GM12892 (cell line): ENCODE measurements at regions not wholly inside any gene's neighbourhood (a gene's known extent, or its start where the extent isn't known, plus 50 kb on each side); places are given as distances from the start of the nearest gene placed in this dataset.
"Not testable (repeated sequence)": the region's sequence is repeated elsewhere in the genome, so short reads cannot be mapped to it uniquely, and the experiment has no call there.

Source experiments
- DNase-seq: peaks from one replicate; pipeline ENCODE4 v3.0.0; 2011; ENCODE audit not compliant: insufficient read length
- FAIRE-seq: peaks from 2 replicates; lab custom pipeline; 2011; peaks lifted over from hg19 to GRCh38; lab: Jason Lieb, UNC
- POLR2A ChIP-seq: IDR thresholded peaks from 2 replicates; pipeline ENCODE4 v1.6.1; 2011; ENCODE audit warnings: low read depth, low read length, control low read depth
- POLR2AphosphoS5 ChIP-seq: IDR thresholded peaks from 2 replicates; pipeline ENCODE4 v1.6.1; 2011; ENCODE audit warnings: low read depth, low read length, control low read depth
- TAF1 ChIP-seq: IDR thresholded peaks from 2 replicates; pipeline ENCODE4 v1.6.1; 2011; ENCODE audit warnings: low read depth, mild to moderate bottlenecking, control low read depth, low read length, borderline replicate concordance

- DNase-seq: no peak
- no peak for FAIRE-seq
- TF ChIP-seq POLR2AphosphoS5 (no peak), TAF1 (no peak), POLR2A (no peak)
Measured at GRCh38 chr5:63128018-63128417, 549.4 kb downstream of the LRRC70 start.

DNA sequence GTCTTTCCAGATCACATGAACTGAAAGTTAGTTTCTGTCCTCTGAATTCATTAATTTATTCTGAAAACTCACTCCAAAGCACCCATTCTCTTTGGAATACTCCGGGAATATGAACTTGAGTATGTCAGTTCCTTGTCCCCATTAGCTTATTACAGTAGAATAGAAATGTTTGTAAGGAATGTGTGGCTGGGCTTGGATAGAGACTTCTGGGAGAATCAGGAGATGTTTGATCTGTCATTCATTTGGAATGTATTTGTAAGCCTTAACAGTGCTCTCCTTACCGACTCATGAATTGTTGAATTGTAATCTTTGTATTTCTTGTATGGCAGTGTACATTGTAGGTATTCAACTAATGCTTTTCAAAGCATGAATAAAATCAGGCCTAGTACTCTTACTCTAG lies 548.4 kb downstream of the LRRC70 start:
- no peak for DNase-seq
- no peak for TF ChIP-seq POLR2A
- no peak for TF ChIP-seq TAF1
- no peak for TF ChIP-seq POLR2AphosphoS5
- FAIRE-seq: no peak

DNA sequence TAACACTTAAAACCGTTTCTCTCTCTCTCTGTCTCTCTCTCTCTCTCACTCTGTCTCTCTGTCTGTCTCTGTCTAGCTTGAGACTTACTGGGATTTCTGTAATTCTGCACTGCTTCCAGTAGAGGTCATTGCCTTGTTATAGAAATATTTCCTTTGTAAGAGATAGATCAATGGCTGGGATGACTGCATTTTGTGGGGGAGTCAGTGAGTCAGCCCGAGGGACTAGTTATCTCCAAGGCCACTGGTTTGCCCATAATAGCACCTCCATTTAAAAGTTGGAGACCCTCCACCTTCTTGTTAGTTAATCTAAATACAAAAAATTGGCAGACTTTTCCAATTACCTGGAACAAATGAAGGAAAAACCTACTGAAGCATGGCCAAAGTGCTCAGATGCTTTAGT lies 547.2 kb downstream of the LRRC70 start:
- no peak for TF ChIP-seq POLR2A
- no peak for TF ChIP-seq TAF1
- TF ChIP-seq POLR2AphosphoS5: no peak
- FAIRE-seq (peak; percentile 71), DNase-seq (no peak)

DNA sequence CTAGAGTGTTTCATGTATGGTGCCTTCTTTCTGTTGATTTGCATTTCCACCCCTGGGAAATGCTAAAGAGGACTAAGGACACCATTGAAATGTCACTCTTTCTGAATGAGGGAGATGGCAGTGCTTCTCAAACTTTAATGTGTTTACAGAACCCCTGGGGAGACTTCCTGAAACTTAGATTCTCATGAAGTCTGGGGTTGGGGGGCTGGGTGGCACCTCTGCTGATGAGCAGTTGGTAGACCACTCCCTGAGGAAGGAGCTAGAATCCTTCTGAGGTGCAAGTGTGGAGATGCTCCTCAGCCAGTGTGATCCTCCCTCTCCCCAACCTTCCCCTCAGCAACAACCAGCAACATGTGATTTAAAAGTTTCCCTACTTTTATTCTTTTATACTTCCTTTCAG lies 546.8 kb downstream of the LRRC70 start:
- FAIRE-seq (peak; percentile 44), DNase-seq (no peak)
- TF ChIP-seq TAF1: no peak
- no peak for TF ChIP-seq POLR2AphosphoS5
- no peak for TF ChIP-seq POLR2A

DNA sequence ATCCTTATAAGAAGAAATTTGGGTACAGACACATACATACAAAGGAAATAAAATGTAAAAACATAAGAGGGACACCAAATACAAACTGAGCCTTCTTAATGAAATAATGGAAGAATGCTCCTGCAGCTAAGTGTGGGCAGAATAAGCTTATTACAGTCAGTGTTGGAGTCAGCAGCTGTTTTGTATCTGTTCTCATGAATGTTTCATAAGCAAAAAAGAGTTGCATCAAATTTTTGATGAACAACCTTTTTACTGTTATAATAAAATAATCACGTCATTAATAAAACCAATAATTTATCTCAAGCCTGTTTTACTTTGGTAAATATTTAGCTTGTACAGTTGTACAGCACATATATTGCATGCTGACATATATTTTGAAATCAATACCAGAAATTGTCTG lies 545.6 kb downstream of the LRRC70 start:
- no peak for FAIRE-seq
- DNase-seq: no peak
- no peak for TF ChIP-seq TAF1
- TF ChIP-seq POLR2A: no peak
- no peak for TF ChIP-seq POLR2AphosphoS5

GRCh38 chr5:63121471-63121870 lies 542.9 kb downstream of the LRRC70 start:
- DNase-seq (no peak), FAIRE-seq (no peak)
- TF ChIP-seq TAF1: no peak
- TF ChIP-seq POLR2A: no peak
- no peak for TF ChIP-seq POLR2AphosphoS5

- TF ChIP-seq POLR2AphosphoS5: no peak
- no peak for TF ChIP-seq POLR2A
- no peak for TF ChIP-seq TAF1
- FAIRE-seq (no peak), DNase-seq (no peak)
Measured at GRCh38 chr5:63118221-63118620, 539.6 kb downstream of the LRRC70 start.

GRCh38 chr5:63111891-63112290 lies 533.3 kb downstream of the LRRC70 start:
- TF ChIP-seq TAF1 (no peak), POLR2AphosphoS5 (no peak), POLR2A (no peak)
- DNase-seq: no peak
- FAIRE-seq: no peak

DNA sequence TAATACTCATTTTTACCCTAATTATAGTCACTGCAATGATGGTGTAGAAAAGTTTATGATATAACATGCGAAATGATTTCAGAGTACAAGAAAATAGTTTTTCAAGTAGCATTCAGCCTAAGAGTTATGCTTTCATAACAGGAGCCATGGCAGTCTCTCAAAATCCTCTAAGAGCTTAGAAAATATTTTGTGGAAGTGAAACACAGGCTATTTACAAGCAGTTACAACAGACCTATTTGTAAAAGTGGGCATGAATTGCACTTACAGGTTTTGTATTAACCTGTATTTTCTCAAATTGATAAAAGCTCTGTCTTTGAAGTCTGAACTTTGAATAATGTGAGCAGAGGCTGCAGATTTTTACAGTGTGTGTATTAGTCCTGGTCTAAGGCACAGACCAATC lies 523.3 kb downstream of the LRRC70 start:
- DNase-seq (no peak), FAIRE-seq (no peak)
- TF ChIP-seq POLR2A (no peak), POLR2AphosphoS5 (no peak), TAF1 (no peak)

GRCh38 chr5:63097286-63097685 lies 518.7 kb downstream of the LRRC70 start:
- DNase-seq (no peak), FAIRE-seq (no peak)
- TF ChIP-seq POLR2A (no peak), POLR2AphosphoS5 (no peak), TAF1 (no peak)

DNA sequence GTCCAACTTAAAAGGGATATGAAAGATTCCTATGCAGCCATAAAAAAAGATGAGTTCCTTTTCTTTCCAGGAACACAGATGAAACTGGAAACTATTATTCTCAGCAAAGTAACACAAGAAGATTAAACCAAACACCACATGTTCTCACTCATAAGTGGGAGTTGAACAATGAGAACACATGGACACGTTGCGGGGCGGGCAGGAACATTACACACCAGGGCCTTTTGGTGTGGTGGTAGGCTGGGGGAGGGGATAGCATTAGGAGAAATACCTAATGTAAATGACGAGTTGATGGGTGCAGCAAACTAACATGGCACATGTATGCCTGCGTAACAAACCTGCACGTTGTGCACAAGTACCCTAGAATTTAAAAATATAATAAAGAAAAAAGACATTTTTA lies 516.1 kb downstream of the LRRC70 start:
- DNase-seq (no peak), FAIRE-seq (no peak)
- TF ChIP-seq POLR2A (no peak), POLR2AphosphoS5 (no peak), TAF1 (no peak)

GRCh38 chr5:63089147-63089546 lies 510.5 kb downstream of the LRRC70 start:
- no peak for FAIRE-seq
- no peak for DNase-seq
- TF ChIP-seq TAF1 (no peak), POLR2AphosphoS5 (no peak), POLR2A (no peak)

DNA sequence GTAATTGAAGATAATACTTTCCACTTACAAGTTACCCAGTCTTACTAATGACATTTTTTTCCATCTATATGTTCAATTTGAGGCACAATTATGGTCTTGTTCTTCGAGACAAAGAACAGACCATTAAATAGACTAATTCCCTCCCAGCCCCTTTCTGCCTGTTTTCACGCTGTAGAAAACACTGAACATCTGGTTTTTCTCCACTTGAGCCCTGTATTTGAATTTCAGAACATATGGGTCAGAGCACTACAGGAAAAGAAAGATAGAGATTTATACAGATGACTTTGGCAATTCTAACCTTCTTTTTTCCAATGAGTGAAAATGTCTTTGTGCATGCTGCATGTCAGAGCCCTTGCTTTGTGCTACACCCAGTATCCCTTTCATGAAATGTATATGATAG lies 506.9 kb downstream of the LRRC70 start:
- FAIRE-seq (no peak), DNase-seq (no peak)
- no peak for TF ChIP-seq POLR2AphosphoS5
- no peak for TF ChIP-seq POLR2A
- no peak for TF ChIP-seq TAF1

DNA sequence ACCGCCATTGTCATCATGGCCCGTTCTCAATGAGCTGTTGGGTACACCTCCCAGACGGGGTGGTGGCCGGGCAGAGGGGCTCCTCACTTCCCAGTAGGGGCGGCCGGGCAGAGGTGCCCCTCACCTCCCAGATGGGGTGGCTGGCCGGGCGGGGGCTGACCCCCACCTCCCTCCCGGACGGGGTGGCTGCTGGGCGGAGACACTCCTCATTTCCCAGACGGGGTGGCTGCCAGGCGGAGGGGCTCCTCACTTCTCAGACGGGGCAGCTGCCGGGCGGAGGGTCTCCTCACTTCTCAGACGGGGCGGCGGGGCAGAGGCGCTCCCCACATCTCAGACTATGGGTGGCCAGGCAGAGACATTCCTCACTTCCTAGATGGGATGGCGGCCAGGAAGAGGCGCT lies 505.1 kb downstream of the LRRC70 start:
- DNase-seq, FAIRE-seq: not testable (repeated sequence)
